Parathyroid adenoma (tissue), 2 donors: ENCODE measurements at regions not wholly inside any gene's neighbourhood (a gene's known extent, or its start where the extent isn't known, plus 50 kb on each side); places are given as distances from the start of the nearest gene placed in this dataset.

Experiments
- H2AFZ ChIP-seq: fragments of 300-600 bp; sonication (generic); one replicate; pipeline ENCODE4 v1.7.0; 2017; ENCODE audit warnings: antibody characterized with exemption, mild to moderate bottlenecking
- H3K27ac ChIP-seq: fragments of 300-600 bp; sonication (generic); one replicate; pipeline ENCODE4 v1.7.0; 2017
- H3K27me3 ChIP-seq: fragments of 300-600 bp; sonication (generic); one replicate; pipeline ENCODE4 v1.7.0; 2017; ENCODE audit warnings: low read length; ENCODE audit not compliant: control insufficient read depth, insufficient read depth
- H3K36me3 ChIP-seq: fragments of 300-600 bp; sonication (generic); one replicate; pipeline ENCODE4 v1.7.0; 2017; ENCODE audit warnings: low read length; ENCODE audit not compliant: control insufficient read depth, insufficient read depth
- H3K4me1 ChIP-seq: fragments of 300-600 bp; sonication (generic); one replicate; pipeline ENCODE4 v1.7.0; 2017; ENCODE audit warnings: control low read depth
- H3K4me2 ChIP-seq: fragments of 300-600 bp; sonication (generic); one replicate; pipeline ENCODE4 v1.7.0; 2017; ENCODE audit warnings: low read length
- H3K4me3 ChIP-seq: fragments of 300-600 bp; sonication (generic); one replicate; pipeline ENCODE4 v1.7.0; 2017; ENCODE audit warnings: low read depth, low read length
- H3K79me2 ChIP-seq: fragments of 300-600 bp; sonication (generic); one replicate; pipeline ENCODE4 v1.7.0; 2017; ENCODE audit warnings: control low read depth
- H3K9ac ChIP-seq: fragments of 300-600 bp; sonication (generic); one replicate; pipeline ENCODE4 v1.7.0; 2017; ENCODE audit warnings: mild to moderate bottlenecking
- H3K9me3 ChIP-seq: fragments of 300-600 bp; sonication (generic); one replicate; pipeline ENCODE4 v1.7.0; 2017; ENCODE audit warnings: low read length; ENCODE audit not compliant: control insufficient read depth
- CTCF ChIP-seq: fragments of 300-600 bp; sonication (generic); IDR thresholded peaks from one replicate; pipeline ENCODE4 v1.7.0; 2017; ENCODE audit warnings: antibody characterized with exemption, mild to moderate bottlenecking
- donor health status: primary hyperparathyroidism.

- Histone ChIP-seq H2AFZ (no peak overlapping the region), H3K9me3 (no peaks in the 10 kb centered on the region), H3K4me2 (no peak overlapping the region), H3K36me3 (no peaks in the 10 kb centered on the region), H3K4me3 (no peak overlapping the region), H3K27me3 (no peaks in the 10 kb centered on the region), H3K27ac (no peak overlapping the region), H3K9ac (no peak overlapping the region), H3K4me1 (no peaks in the 10 kb centered on the region), H3K79me2 (no peaks in the 10 kb centered on the region)
- TF ChIP-seq CTCF, result no peak
Measured at GRCh38 chr5:42228279-42228678, 195.0 kb upstream of the GHR start.

GRCh38 chr5:42230839-42231238 is 192.4 kb upstream of the GHR start:
- Histone ChIP-seq H3K27me3 (no peaks in the 10 kb centered on the region), H3K4me2 (no peak overlapping the region), H3K79me2 (no peaks in the 10 kb centered on the region), H3K4me3 (no peak overlapping the region), H3K27ac (no peak overlapping the region), H3K9ac (no peak overlapping the region), H3K36me3 (no peaks in the 10 kb centered on the region), H2AFZ (no peak overlapping the region), H3K4me1 (no peaks in the 10 kb centered on the region), H3K9me3 (no peaks in the 10 kb centered on the region)
- no peak for TF ChIP-seq CTCF

- no peak for TF ChIP-seq CTCF
- Histone ChIP-seq H3K27ac (no peak overlapping the region), H3K9ac (no peak overlapping the region), H3K4me2 (no peak overlapping the region), H3K27me3 (no peaks in the 10 kb centered on the region), H2AFZ (no peak overlapping the region), H3K36me3 (no peaks in the 10 kb centered on the region), H3K4me3 (no peak overlapping the region), H3K4me1 (no peaks in the 10 kb centered on the region), H3K79me2 (no peaks in the 10 kb centered on the region), H3K9me3 (no peaks in the 10 kb centered on the region)
Measured at GRCh38 chr5:42235241-42235640, 188.0 kb upstream of the GHR start.

- Histone ChIP-seq H3K4me1 (no peaks in the 10 kb centered on the region), H3K79me2 (no peaks in the 10 kb centered on the region), H3K4me2 (no peak overlapping the region), H3K9ac (no peak overlapping the region), H3K36me3 (no peaks in the 10 kb centered on the region), H3K4me3 (no peak overlapping the region), H3K27me3 (no peaks in the 10 kb centered on the region), H2AFZ (no peak overlapping the region), H3K27ac (no peak overlapping the region), H3K9me3 (no peaks in the 10 kb centered on the region)
- no peak for TF ChIP-seq CTCF
Measured at GRCh38 chr5:42235837-42236236, 187.4 kb upstream of the GHR start.

GRCh38 chr5:42241636-42242035 is 181.6 kb upstream of the GHR start:
- Histone ChIP-seq H3K27me3 (no peaks in the 10 kb centered on the region), H3K9me3 (no peaks in the 10 kb centered on the region), H3K4me1 (no peaks in the 10 kb centered on the region), H3K4me3 (no peak overlapping the region), H3K36me3 (no peaks in the 10 kb centered on the region), H3K27ac (no peak overlapping the region), H3K9ac (no peak overlapping the region), H3K4me2 (no peak overlapping the region), H3K79me2 (no peaks in the 10 kb centered on the region), H2AFZ (no peak overlapping the region)
- TF ChIP-seq CTCF, result no peak
